Esophagus squamous epithelium (tissue), 4 donors: ENCODE measurements at regions not wholly inside any gene's neighbourhood (a gene's known extent, or its start where the extent isn't known, plus 50 kb on each side); places are given as distances from the start of the nearest gene placed in this dataset.

ENCODE experiments used
- CTCF ChIP-seq, 6 experiments: fragments of 450-650 bp in 4 of 6; fragments of 200-600 bp in 2 of 6; sonication (generic) in 2 of 6; IDR thresholded peaks; one replicate each; pipeline ENCODE4 v1.5.1; 2016 to 2019; ENCODE audit warnings: antibody characterized with exemption in 6 of 6, mild to moderate bottlenecking in 4 of 6, moderate library complexity in 4 of 6
- POLR2A ChIP-seq, 4 donors: fragments of 450-650 bp; IDR thresholded peaks; one replicate each; pipeline ENCODE4 v1.6.1; 2017; ENCODE audit warnings: antibody characterized with exemption in 4 of 4, mild to moderate bottlenecking in 4 of 4, moderate library complexity in 3 of 4

DNA sequence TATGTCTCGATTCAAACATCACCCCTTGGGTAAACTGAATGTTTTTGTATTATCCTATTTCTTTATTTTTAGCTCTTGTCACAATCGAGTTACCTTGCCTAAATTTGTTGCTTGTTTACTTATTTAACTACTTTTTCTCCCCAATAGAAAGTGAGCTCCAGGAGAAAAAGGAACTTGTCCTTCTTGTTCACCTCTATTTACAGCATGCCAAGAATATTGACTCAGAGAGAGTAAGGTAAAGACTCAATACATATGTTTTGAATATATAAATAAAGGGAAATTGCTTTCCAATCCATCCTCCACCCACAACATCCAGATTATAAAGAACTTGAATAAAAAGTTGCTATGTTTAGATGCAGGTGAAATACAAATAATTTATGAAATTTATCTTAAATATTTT lies 107.3 kb upstream of the PDC start:
- TF ChIP-seq CTCF (IDR thresholded peaks at IDR 0.05) (no peak), POLR2A (IDR thresholded peaks at IDR 0.05) (no peak)
